HepG2 (cell line): ENCODE measurements at regions not wholly inside any gene's neighbourhood (a gene's known extent, or its start where the extent isn't known, plus 50 kb on each side); places are given as distances from the start of the nearest gene placed in this dataset.

Source experiments
- ATAC-seq: fragments of 200-7000 bp; cut with Tn5 transposase; 3 replicates; pipeline ENCODE4 v1.9.1; 2020; ENCODE audit warnings: mild to moderate bottlenecking, moderate library complexity
- BruUV-seq: library from RNA; stranded (reverse); fragments of 400-500 nt; replicated peaks from 2 replicates; lab custom pipeline; 2021; lab: Mats Ljungman, UMichigan
- CTCF ChIA-PET: fragments of 300-600 bp; formaldehyde crosslinking; extraction: SDS; loops from one replicate; lab custom pipeline; 2021; ENCODE audit warnings: low total read pairs, inconsistent platforms, low intra/inter-chr PET ratio; lab: Yijun Ruan, JAX
- POLR2A ChIA-PET: fragments of 350-600 bp; sonication (Branson Sonifier 250); formaldehyde crosslinking; loops from one replicate; lab custom pipeline; 2020; ENCODE audit warnings: antibody characterized with exemption, inconsistent platforms; lab: Yijun Ruan, JAX
- DNase-seq: peaks from one replicate; pipeline ENCODE4 v3.0.0-alpha.2; 2015; ENCODE audit warnings: low spot score
- FAIRE-seq: peaks from 3 replicates; lab custom pipeline; 2011; peaks lifted over from hg19 to GRCh38; lab: Jason Lieb, UNC
- H2AFZ ChIP-seq: one replicate; pipeline ENCODE4 v1.6.1; 2011; ENCODE audit warnings: low read length, inconsistent platforms
- H3K27ac ChIP-seq: fragments of 300-600 bp; 3 replicates; pipeline ENCODE4 v1.8.0; 2011; ENCODE audit warnings: mixed run types, mild to moderate bottlenecking, mixed read lengths, low read length, inconsistent platforms; ENCODE audit not compliant: insufficient read depth; ENCODE audit errors: extremely low read length
- H3K27me3 ChIP-seq, 2 experiments: fragments of 200-600 bp in 1 of 2; 2 replicates in 1 of 2; 3 replicates in 1 of 2; pipeline versions ENCODE4 v1.6.0 to v1.8.0; 2011; ENCODE audit warnings: low read length in 2 of 2, mild to moderate bottlenecking in 2 of 2, moderate library complexity in 2 of 2, inconsistent platforms in 1 of 2; ENCODE audit not compliant: insufficient read depth in 2 of 2, control insufficient read depth in 1 of 2
- H3K36me3 ChIP-seq, 2 experiments: fragments of 200-600 bp in 1 of 2; replicated peaks in 1 of 2; 2 replicates in 1 of 2; 3 replicates in 1 of 2; pipeline versions ENCODE4 v1.5.1 to v1.8.0; 2011; ENCODE audit warnings: low read length in 2 of 2, inconsistent platforms in 1 of 2; ENCODE audit not compliant: insufficient read depth in 2 of 2, control insufficient read depth in 1 of 2
- H3K4me1 ChIP-seq: 2 replicates; pipeline ENCODE4 v1.5.1; 2012; ENCODE audit warnings: low read length, inconsistent platforms; ENCODE audit not compliant: insufficient read depth
- H3K4me2 ChIP-seq: 2 replicates; pipeline ENCODE4 v1.6.0; 2011; ENCODE audit warnings: low read depth, low read length, inconsistent platforms
- H3K4me3 ChIP-seq, 3 experiments: fragments of 200-600 bp in 1 of 3; sonication (generic), shearing (Covaris generic) in 1 of 3; replicated peaks in 1 of 3; 2 replicates each; pipeline ENCODE4 v1.5.1; 2011 to 2016; ENCODE audit warnings: low read length in 3 of 3, inconsistent platforms in 2 of 3, low read depth in 2 of 3, mild to moderate bottlenecking in 2 of 3, control low read depth in 1 of 3, mixed read lengths in 1 of 3; ENCODE audit not compliant: insufficient read depth in 1 of 3
- H3K79me2 ChIP-seq: one replicate; pipeline ENCODE4 v1.6.1; 2011; ENCODE audit warnings: low read length, inconsistent platforms; ENCODE audit not compliant: insufficient read depth
- H3K9ac ChIP-seq: 2 replicates; pipeline ENCODE4 v1.6.0; 2011; ENCODE audit warnings: mild to moderate bottlenecking, low read depth, low read length, inconsistent platforms; ENCODE audit not compliant: insufficient read depth
- H3K9me3 ChIP-seq: 2 replicates; pipeline ENCODE4 v1.5.1; 2012; ENCODE audit warnings: mild to moderate bottlenecking, low read length
- H4K20me1 ChIP-seq: 2 replicates; pipeline ENCODE4 v1.6.0; 2011; ENCODE audit warnings: inconsistent platforms, mild to moderate bottlenecking, low read length, moderate library complexity; ENCODE audit not compliant: insufficient read depth
- FOXA3 ChIP-seq: IDR thresholded peaks from 2 replicates; pipeline ENCODE4 v1.6.1; 2016; ENCODE audit warnings: missing genetic modification reagents, missing compliant biosample characterization
- FOXP1 ChIP-seq, 2 experiments: fragments of 450-650 bp in 1 of 2; IDR thresholded peaks; 2 replicates each; pipeline ENCODE4 v1.6.1; 2017 to 2018; ENCODE audit warnings: antibody characterized with exemption in 1 of 2
- HMG20B ChIP-seq: conservative IDR thresholded peaks from 2 replicates; pipeline ENCODE4 v1.6.1; 2016; ENCODE audit warnings: missing genetic modification reagents, missing compliant biosample characterization
- MED1 ChIP-seq: sonication (generic); formaldehyde crosslinking; IDR thresholded peaks from 2 replicates; pipeline ENCODE4 v1.4.0; 2020; ENCODE audit warnings: missing genetic modification reagents
- NR2F6 ChIP-seq, 2 experiments: IDR thresholded peaks; 2 replicates each; pipeline ENCODE4 v1.6.1; 2016; ENCODE audit warnings: antibody characterized with exemption in 1 of 2, mild to moderate bottlenecking in 1 of 2
- TEAD3 ChIP-seq: optimal IDR thresholded peaks from 2 replicates; pipeline ENCODE3; 2016; ENCODE audit warnings: borderline replicate concordance
- ZKSCAN8 ChIP-seq: IDR thresholded peaks from 2 replicates; pipeline ENCODE4 v1.6.1; 2016; ENCODE audit warnings: borderline replicate concordance, missing genetic modification reagents, missing compliant biosample characterization
- ZNF256 ChIP-seq: sonication (generic); formaldehyde crosslinking; conservative IDR thresholded peaks from 2 replicates; pipeline ENCODE4 v1.4.0; 2020; ENCODE audit warnings: missing genetic modification reagents
- ZNF446 ChIP-seq: sonication (generic); formaldehyde crosslinking; IDR thresholded peaks from 2 replicates; pipeline ENCODE4 v1.5.0; 2020; ENCODE audit warnings: mild to moderate bottlenecking, missing genetic modification reagents
- ZNF468 ChIP-seq: sonication (generic); formaldehyde crosslinking; IDR thresholded peaks from 2 replicates; pipeline ENCODE4 v1.8.0; 2022; ENCODE audit warnings: mild to moderate bottlenecking, moderate library complexity, missing genetic modification reagents
- WGBS: methylation state at CpG from one replicate; pipeline ENCODE4 v1.1.6; 2017; ENCODE audit warnings: low lambda C conversion rate; 5-methylcytosine and 5-hydroxymethylcytosine counted together
- in situ Hi-C: cut with HindIII; loops from 2 replicates; pipeline ENCODE4 v1.10.0; 2017; ENCODE audit warnings: low pct_unique_long_range_greater_than_20kb; ENCODE audit not compliant: extremely low pct_ligation_motif_present
- intact Hi-C: fragments of 100-400 bp; cut with micrococcal nuclease; formaldehyde crosslinking; loops from one replicate; pipeline ENCODE4 v1.10.0; 2022; ENCODE audit not compliant: unreplicated experiment
- TF ChIP-seq, protein P1 (sequence below): sonication (generic); formaldehyde crosslinking; IDR thresholded peaks from 2 replicates; pipeline ENCODE4 v1.4.0; 2020; ENCODE audit warnings: mild to moderate bottlenecking, missing genetic modification reagents

DNA sequence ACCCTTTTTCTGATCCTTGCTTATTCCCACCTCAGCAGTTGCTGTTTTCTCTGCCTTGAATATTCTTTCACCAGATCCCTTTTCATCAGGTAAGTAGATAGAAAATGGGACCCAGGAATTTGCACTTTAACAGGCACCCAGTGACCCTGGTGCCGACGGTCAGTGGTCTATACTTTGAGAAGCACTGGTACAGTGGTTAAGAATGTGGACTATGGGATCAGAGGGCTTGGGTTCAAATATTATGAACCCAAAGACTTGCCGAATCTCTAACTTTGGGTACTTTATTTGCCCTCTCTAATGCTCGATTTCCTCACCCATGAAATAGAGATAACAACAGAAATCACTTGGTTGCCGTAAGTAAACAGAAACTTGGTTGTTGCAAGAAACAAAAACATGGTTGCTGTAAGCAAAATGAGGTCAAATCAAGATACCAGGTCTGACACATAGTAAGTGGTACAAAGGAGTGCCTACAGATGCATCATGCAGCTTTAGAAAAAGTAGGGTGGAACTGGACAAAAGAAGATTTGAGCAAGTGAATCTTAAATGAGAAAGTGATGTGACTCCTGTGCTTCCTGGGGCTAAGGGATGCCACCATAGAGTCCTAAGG is 69.5 kb upstream of the GLS start:
- Histone ChIP-seq H3K79me2 (peaks cover 47% of the 10 kb centered on the region), H3K4me3 (peak overlapping the region; percentile 55 to 68 (median 65)), H3K9ac (peak overlapping the region; percentile 81), H3K9me3 (no peaks in the 10 kb centered on the region), H2AFZ (peak overlapping the region; percentile 46), H3K27ac (peak overlapping the region; percentile 90), H3K4me2 (peak overlapping the region; percentile 76), H4K20me1 (no peaks in the 10 kb centered on the region), H3K36me3 (no peaks in the 10 kb centered on the region; a peak in 1 of 5 replicates), H3K27me3 (no peaks in the 10 kb centered on the region), H3K4me1 (peaks cover 76% of the 10 kb centered on the region)
- WGBS, result 27% methylated on average over 5 of the region's 5 CpGs
- intact Hi-C loops (loop anchor here (10.0 kb wide), 1 partner anchor 204 kb away; the partner anchor contains the start of gene STAT1), in situ Hi-C loops (no loop called here)
- ChIA-PET CTCF (no interaction called here), POLR2A (interaction anchor here (1.0 to 6.5 kb wide), 3 partner anchors 17 to 210 kb away, joined by 3 to 88 read pairs (median 3); partner anchors contain the start of gene GLS)
- DNase-seq (peak; percentile 32), ATAC-seq (no peak), FAIRE-seq (no peak)
- no TSS peak for BruUV-seq
- TF ChIP-seq ZNF256 (no peak), HMG20B (CRISPR knock-in tag) (0 out of 2 replicates have a peak, but pooled peaks have one; percentile 6), FOXP1 (IDR thresholded peaks at IDR 0.05) (0 out of 2 replicates have a peak, but pooled peaks have one; percentile 42), FOXP1 (CRISPR knock-in tag; IDR thresholded peaks at IDR 0.05) (no peak), MED1 (CRISPR knock-in tag) (peak; percentile 10; the same call in 1 of the 2 replicates), ZNF446 (CRISPR knock-in tag) (no peak), ZNF468 (CRISPR knock-in tag) (no peak), TEAD3 (CRISPR knock-in tag) (peak; percentile 26), FOXA3 (peak; percentile 49; the same call in 1 of the 2 replicates), ZKSCAN8 (CRISPR knock-in tag) (peak; percentile 37; the same call in 1 of the 2 replicates), NR2F6 (IDR thresholded peaks at IDR 0.05) (no peak), NR2F6 (CRISPR knock-in tag; IDR thresholded peaks at IDR 0.05) (no peak)
- TF ChIP-seq, protein P1, sequence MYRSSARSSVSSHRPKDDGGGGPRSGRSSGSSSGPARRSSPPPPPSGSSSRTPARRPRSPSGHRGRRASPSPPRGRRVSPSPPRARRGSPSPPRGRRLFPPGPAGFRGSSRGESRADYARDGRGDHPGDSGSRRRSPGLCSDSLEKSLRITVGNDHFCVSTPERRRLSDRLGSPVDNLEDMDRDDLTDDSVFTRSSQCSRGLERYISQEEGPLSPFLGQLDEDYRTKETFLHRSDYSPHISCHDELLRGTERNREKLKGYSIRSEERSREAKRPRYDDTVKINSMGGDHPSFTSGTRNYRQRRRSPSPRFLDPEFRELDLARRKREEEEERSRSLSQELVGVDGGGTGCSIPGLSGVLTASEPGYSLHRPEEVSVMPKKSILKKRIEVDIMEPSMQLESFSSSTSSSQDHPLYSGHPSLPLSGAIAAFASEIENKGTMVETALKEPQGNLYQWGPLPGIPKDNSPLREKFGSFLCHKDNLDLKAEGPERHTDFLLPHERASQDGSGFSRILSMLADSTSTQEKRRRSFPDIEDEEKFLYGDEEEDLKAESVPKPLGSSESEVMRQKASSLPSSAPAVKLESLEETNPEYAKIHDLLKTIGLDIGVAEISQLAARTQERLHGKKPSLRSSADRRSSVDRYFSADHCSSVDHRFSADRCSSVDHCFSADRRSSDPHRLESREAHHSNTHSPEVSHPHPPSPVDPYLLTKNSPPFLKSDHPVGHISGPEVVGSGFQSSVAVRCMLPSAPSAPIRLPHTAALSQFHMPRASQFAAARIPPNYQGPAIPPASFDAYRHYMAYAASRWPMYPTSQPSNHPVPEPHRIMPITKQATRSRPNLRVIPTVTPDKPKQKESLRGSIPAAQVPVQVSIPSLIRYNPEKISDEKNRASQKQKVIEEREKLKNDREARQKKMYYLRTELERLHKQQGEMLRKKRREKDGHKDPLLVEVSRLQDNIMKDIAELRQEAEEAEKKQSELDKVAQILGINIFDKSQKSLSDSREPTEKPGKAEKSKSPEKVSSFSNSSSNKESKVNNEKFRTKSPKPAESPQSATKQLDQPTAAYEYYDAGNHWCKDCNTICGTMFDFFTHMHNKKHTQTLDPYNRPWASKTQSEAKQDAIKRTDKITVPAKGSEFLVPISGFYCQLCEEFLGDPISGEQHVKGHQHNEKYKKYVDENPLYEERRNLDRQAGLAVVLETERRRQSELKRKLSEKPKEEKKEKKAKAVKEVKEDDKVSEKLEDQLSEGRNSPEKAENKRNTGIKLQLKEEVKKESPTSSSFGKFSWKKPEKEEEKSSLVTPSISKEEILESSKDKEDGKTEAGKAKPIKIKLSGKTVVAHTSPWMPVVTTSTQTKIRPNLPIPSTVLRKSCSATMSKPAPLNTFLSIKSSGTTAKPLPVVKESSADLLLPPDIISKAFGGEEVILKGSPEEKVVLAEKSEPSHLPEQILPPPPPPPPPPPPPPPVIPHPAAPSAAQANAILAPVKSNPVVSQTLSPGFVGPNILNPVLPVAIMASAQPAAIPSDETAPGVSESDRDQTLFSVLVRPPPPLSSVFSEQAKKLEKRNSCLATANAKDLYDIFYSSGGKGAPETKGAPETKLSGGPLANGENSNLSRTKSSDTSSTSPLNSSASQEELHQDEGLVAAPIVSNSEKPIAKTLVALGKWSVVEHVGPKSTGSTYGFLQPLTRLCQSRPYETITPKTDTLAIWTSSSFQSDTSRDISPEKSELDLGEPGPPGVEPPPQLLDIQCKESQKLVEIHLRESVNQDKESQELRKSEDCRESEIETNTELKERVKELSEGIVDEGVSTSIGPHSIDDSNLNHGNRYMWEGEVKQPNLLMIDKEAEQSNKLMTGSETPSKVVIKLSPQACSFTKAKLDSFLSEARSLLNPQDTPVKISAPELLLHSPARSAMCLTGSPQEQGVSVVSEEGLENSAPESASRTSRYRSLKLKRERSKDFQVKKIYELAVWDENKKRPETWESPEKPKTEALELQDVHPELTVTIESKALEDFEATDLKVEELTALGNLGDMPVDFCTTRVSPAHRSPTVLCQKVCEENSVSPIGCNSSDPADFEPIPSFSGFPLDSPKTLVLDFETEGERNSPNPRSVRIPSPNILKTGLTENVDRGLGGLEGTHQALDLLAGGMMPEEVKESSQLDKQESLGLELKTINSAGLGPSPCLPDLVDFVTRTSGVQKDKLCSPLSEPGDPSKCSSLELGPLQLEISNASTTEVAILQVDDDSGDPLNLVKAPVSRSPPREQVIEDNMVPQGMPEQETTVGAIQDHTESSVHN (CRISPR knock-in tag), result no peak
